GM12892 (cell line): ENCODE measurements at regions not wholly inside any gene's neighbourhood (a gene's known extent, or its start where the extent isn't known, plus 50 kb on each side); places are given as distances from the start of the nearest gene placed in this dataset.

ENCODE experiments used
- POLR2A ChIP-seq: IDR thresholded peaks from 2 replicates; pipeline ENCODE4 v1.6.1; 2011; ENCODE audit warnings: low read depth, low read length, control low read depth
- POLR2AphosphoS5 ChIP-seq: IDR thresholded peaks from 2 replicates; pipeline ENCODE4 v1.6.1; 2011; ENCODE audit warnings: low read depth, low read length, control low read depth

DNA sequence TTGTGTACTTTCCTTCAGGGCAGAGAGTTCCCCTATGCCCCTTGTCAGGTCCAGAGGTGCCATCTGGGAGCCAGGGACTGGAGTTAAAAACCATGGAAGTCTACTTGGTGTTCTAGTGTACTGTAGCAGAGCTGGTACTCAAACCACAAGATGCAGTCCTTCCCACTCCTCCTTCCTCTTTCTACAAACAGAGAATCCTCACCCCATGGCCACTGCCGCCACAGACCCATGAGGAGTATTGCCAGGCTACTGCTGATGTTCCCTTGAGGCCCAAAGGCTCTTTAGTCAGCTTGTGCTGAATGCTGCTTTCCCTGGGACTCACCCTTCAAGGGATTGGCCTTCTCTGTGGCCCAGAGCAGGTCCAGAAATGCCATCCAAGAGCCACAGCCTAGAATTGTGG is 229.2 kb upstream of the ZPLD1 start:
- TF ChIP-seq POLR2A (no peak), POLR2AphosphoS5 (no peak)
